Vagina (tissue), 2 donors: ENCODE measurements at regions not wholly inside any gene's neighbourhood (a gene's known extent, or its start where the extent isn't known, plus 50 kb on each side); places are given as distances from the start of the nearest gene placed in this dataset.

ENCODE experiments used
- POLR2A ChIP-seq, 2 donors: fragments of 450-650 bp; IDR thresholded peaks; one replicate each; pipeline ENCODE4 v1.6.1; 2017; ENCODE audit warnings: antibody characterized with exemption in 2 of 2, mild to moderate bottlenecking in 2 of 2, moderate library complexity in 2 of 2
- TF ChIP-seq, protein P1 (sequence below), 3 experiments: fragments of 450-650 bp in 2 of 3; fragments of 200-600 bp in 1 of 3; sonication (generic) in 1 of 3; IDR thresholded peaks; one replicate each; pipeline ENCODE4 v1.5.1; 2017 to 2019; ENCODE audit warnings: antibody characterized with exemption in 3 of 3, mild to moderate bottlenecking in 2 of 3, moderate library complexity in 2 of 3

DNA sequence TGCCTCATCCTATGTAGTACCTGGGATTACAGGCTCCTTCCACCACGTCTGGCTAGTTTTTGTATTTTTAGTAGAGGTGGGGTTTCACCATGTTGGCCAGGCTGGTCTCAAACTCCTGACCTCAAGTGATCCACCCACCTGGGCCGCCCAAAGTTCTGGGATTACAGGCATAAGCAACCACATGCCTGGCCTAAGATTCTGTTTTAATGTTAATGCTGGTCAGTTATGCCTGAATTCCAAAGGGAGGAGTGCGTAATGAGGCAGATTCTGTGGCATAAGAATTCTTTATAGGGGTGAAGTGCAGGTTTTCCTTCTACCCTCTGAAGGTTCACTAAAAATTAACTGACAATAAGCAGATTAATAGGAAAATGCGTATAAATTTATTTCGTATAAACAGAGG, 1343.8 kb upstream of the LRRTM1 start:
- TF ChIP-seq, protein P1, sequence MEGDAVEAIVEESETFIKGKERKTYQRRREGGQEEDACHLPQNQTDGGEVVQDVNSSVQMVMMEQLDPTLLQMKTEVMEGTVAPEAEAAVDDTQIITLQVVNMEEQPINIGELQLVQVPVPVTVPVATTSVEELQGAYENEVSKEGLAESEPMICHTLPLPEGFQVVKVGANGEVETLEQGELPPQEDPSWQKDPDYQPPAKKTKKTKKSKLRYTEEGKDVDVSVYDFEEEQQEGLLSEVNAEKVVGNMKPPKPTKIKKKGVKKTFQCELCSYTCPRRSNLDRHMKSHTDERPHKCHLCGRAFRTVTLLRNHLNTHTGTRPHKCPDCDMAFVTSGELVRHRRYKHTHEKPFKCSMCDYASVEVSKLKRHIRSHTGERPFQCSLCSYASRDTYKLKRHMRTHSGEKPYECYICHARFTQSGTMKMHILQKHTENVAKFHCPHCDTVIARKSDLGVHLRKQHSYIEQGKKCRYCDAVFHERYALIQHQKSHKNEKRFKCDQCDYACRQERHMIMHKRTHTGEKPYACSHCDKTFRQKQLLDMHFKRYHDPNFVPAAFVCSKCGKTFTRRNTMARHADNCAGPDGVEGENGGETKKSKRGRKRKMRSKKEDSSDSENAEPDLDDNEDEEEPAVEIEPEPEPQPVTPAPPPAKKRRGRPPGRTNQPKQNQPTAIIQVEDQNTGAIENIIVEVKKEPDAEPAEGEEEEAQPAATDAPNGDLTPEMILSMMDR (IDR thresholded peaks at IDR 0.05), result no peak
- no peak for TF ChIP-seq POLR2A (IDR thresholded peaks at IDR 0.05)
